Body of pancreas (tissue), 4 donors: ENCODE measurements at regions not wholly inside any gene's neighbourhood (a gene's known extent, or its start where the extent isn't known, plus 50 kb on each side); places are given as distances from the start of the nearest gene placed in this dataset.

Experiments
- CTCF ChIP-seq, 7 experiments: fragments of 450-650 bp in 4 of 7; fragments of 200-600 bp in 3 of 7; sonication (generic) in 3 of 7; IDR thresholded peaks; one replicate each; pipeline ENCODE4 v1.5.1; 2016 to 2019; ENCODE audit warnings: antibody characterized with exemption in 7 of 7
- POLR2A ChIP-seq, 3 donors: fragments of 450-650 bp; IDR thresholded peaks; one replicate each; pipeline ENCODE4 v1.6.1; 2016; ENCODE audit warnings: antibody characterized with exemption in 3 of 3, mild to moderate bottlenecking in 2 of 3

- no peak for TF ChIP-seq POLR2A (IDR thresholded peaks at IDR 0.05)
- TF ChIP-seq CTCF (IDR thresholded peaks at IDR 0.05), result no peak
Observed at GRCh38 chr12:46103559-46104383, 113.4 kb upstream of the SCAF11 start.
